NCI-H446 (cell line): ENCODE measurements at regions not wholly inside any gene's neighbourhood (a gene's known extent, or its start where the extent isn't known, plus 50 kb on each side); places are given as distances from the start of the nearest gene placed in this dataset.
"Not testable (repeated sequence)": the region's sequence is repeated elsewhere in the genome, so short reads cannot be mapped to it uniquely, and the experiment has no call there.

ENCODE experiments used
- DNase-seq, 2 experiments: peaks; one replicate each; lab custom pipeline; 2025; lab: John Stamatoyannopoulos, UW

GRCh38 chr2:242004223-242004901 lies 134.8 kb downstream of the RTP5 start:
- no peak for DNase-seq

- no peak for DNase-seq
These were observed 135.3 kb downstream of the RTP5 start for GRCh38 chr2:242004902-242005230.

GRCh38 chr2:242006091-242006634 lies 136.6 kb downstream of the RTP5 start:
- DNase-seq = not testable (repeated sequence)

- not testable (repeated sequence) for DNase-seq
These were observed 139.4 kb downstream of the RTP5 start for GRCh38 chr2:242008908-242009307.

- DNase-seq = not testable (repeated sequence)
These were observed 140.3 kb downstream of the RTP5 start for GRCh38 chr2:242009846-242010245.

- not testable (repeated sequence) for DNase-seq
These were observed 141.0 kb downstream of the RTP5 start for GRCh38 chr2:242010252-242011166.

GRCh38 chr2:242011167-242011513 lies 141.6 kb downstream of the RTP5 start:
- no peak for DNase-seq

- no peak for DNase-seq
These were observed 142.0 kb downstream of the RTP5 start for GRCh38 chr2:242011516-242011915.

GRCh38 chr2:242011991-242012764 lies 142.6 kb downstream of the RTP5 start:
- no peak for DNase-seq

GRCh38 chr2:242012956-242013764 lies 143.6 kb downstream of the RTP5 start:
- DNase-seq = no peak

GRCh38 chr2:242013771-242014170 lies 144.2 kb downstream of the RTP5 start:
- no peak for DNase-seq

- DNase-seq = no peak
These were observed 145.9 kb downstream of the RTP5 start for GRCh38 chr2:242015108-242016065.

- no peak for DNase-seq
These were observed 147.6 kb downstream of the RTP5 start for GRCh38 chr2:242017086-242017485.

- not testable (repeated sequence) for DNase-seq
These were observed 148.9 kb downstream of the RTP5 start for GRCh38 chr2:242018416-242018815.

GRCh38 chr2:242019344-242019743 lies 149.8 kb downstream of the RTP5 start:
- no peak for DNase-seq

- DNase-seq = no peak
These were observed 150.9 kb downstream of the RTP5 start for GRCh38 chr2:242020196-242021004.

GRCh38 chr2:242022550-242023290 lies 153.2 kb downstream of the RTP5 start:
- DNase-seq = no peak

GRCh38 chr2:242024751-242025355 lies 155.3 kb downstream of the RTP5 start:
- no peak for DNase-seq
